ENCODE measurements at regions not wholly inside any gene's neighbourhood (a gene's known extent, or its start where the extent isn't known, plus 50 kb on each side); places are given as distances from the start of the nearest gene placed in this dataset.

DNA sequence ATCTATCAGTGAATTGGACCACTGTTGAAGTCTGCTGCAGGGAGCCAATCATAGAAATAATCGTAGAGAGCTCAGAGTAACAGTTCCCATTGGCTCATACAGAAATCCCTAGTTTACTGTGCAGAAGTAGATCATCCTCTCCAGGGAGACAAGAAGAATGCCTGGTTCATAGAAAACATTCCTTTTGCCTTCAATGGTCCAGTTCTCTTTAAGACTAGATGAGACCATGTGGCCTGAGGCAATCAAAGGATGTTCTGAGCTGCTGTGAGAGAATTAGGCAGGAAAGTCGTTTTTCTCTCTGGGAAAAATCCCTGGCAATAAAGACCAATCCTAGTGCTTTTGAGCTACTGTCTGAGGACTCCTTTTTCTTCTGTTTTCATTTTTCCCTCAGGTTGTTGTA is 208.4 kb downstream of the CENPW start:
- POLR2A ChIA-PET, result no interaction called here
- Mint-ChIP-seq H3K4me1 (ENCODE audit: insufficient read depth, unreplicated experiment) (no peaks in the 10 kb centered on the region), H3K9me3 (ENCODE audit: unreplicated experiment) (no peaks in the 10 kb centered on the region), H3K27me3 (ENCODE audit: insufficient read depth, unreplicated experiment) (peaks cover 21% of the 10 kb centered on the region), H3K27ac (ENCODE audit: low read depth, unreplicated experiment) (no peak overlapping the region), H3K4me3 (ENCODE audit: unreplicated experiment) (no peak overlapping the region), H3K36me3 (ENCODE audit: insufficient read depth, unreplicated experiment) (no peaks in the 10 kb centered on the region)
- TF ChIP-seq, protein P1, sequence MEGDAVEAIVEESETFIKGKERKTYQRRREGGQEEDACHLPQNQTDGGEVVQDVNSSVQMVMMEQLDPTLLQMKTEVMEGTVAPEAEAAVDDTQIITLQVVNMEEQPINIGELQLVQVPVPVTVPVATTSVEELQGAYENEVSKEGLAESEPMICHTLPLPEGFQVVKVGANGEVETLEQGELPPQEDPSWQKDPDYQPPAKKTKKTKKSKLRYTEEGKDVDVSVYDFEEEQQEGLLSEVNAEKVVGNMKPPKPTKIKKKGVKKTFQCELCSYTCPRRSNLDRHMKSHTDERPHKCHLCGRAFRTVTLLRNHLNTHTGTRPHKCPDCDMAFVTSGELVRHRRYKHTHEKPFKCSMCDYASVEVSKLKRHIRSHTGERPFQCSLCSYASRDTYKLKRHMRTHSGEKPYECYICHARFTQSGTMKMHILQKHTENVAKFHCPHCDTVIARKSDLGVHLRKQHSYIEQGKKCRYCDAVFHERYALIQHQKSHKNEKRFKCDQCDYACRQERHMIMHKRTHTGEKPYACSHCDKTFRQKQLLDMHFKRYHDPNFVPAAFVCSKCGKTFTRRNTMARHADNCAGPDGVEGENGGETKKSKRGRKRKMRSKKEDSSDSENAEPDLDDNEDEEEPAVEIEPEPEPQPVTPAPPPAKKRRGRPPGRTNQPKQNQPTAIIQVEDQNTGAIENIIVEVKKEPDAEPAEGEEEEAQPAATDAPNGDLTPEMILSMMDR (IDR thresholded peaks at IDR 0.05; ENCODE audit: unreplicated experiment), result no peak
- CTCF ChIA-PET, result interaction anchor here (0.5 kb wide), 1 partner anchor 168 kb away, joined by 3 read pairs; no protein-coding TSS in a partner anchor
- no peak for DNase-seq (ENCODE audit: unreplicated experiment)
- intact Hi-C loops (cut with micrococcal nuclease), result no loop called here
- BruUV-seq (replicated peaks), result no TSS peak

- H3K4me1 Mint-ChIP-seq (ENCODE audit: insufficient read depth, unreplicated experiment), result no peaks in the 10 kb centered on the region
- H3K4me3 Mint-ChIP-seq (ENCODE audit: unreplicated experiment), result no peak overlapping the region
- no peak overlapping the region for H3K27ac Mint-ChIP-seq (ENCODE audit: low read depth, unreplicated experiment)
- ChIA-PET POLR2A (no interaction called here), CTCF (interaction anchor here (0.6 to 0.8 kb wide), 2 partner anchors 13 to 479 kb away, joined by 3 to 4 read pairs; no protein-coding TSS in a partner anchor)
- no TSS peak for BruUV-seq (replicated peaks)
- H3K9me3 Mint-ChIP-seq (ENCODE audit: unreplicated experiment), result no peaks in the 10 kb centered on the region
- H3K36me3 Mint-ChIP-seq (ENCODE audit: insufficient read depth, unreplicated experiment), result no peaks in the 10 kb centered on the region
- peaks cover 21% of the 10 kb centered on the region for H3K27me3 Mint-ChIP-seq (ENCODE audit: insufficient read depth, unreplicated experiment)
- intact Hi-C loops (cut with micrococcal nuclease), result no loop called here
- DNase-seq (ENCODE audit: unreplicated experiment), result no peak
- TF ChIP-seq, protein P1 (IDR thresholded peaks at IDR 0.05; ENCODE audit: unreplicated experiment), result no peak
Observed at GRCh38 chr6:126550323-126550722, 210.4 kb downstream of the CENPW start.

DNA sequence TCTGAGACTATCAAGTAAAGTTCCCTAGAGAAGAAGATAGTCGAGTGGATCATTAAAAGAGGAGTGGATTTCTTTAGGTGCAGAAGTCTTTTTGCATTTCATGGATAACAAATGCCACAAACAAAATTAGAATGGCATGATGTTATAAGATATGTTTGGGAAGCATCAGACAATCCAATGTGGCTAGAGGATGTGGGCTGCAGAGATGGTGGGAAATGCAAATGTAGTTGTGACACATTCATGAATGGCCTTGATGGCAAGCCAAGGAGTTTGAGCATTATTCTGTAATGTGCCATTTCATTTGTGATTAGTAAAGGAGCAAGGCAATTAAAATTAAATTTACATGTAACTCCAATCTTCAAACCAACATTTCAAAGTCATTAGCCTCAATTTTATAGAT is 211.9 kb downstream of the CENPW start:
- Mint-ChIP-seq H3K4me3 (ENCODE audit: unreplicated experiment) (no peak overlapping the region), H3K27me3 (ENCODE audit: insufficient read depth, unreplicated experiment) (peaks cover 21% of the 10 kb centered on the region), H3K4me1 (ENCODE audit: insufficient read depth, unreplicated experiment) (no peaks in the 10 kb centered on the region), H3K36me3 (ENCODE audit: insufficient read depth, unreplicated experiment) (no peaks in the 10 kb centered on the region), H3K9me3 (ENCODE audit: unreplicated experiment) (no peaks in the 10 kb centered on the region), H3K27ac (ENCODE audit: low read depth, unreplicated experiment) (no peak overlapping the region)
- TF ChIP-seq, protein P1 (IDR thresholded peaks at IDR 0.05; ENCODE audit: unreplicated experiment), result no peak
- intact Hi-C loops (cut with micrococcal nuclease), result no loop called here
- ChIA-PET CTCF (no interaction called here), POLR2A (no interaction called here)
- no TSS peak for BruUV-seq (replicated peaks)
- DNase-seq (ENCODE audit: unreplicated experiment), result no peak

DNA sequence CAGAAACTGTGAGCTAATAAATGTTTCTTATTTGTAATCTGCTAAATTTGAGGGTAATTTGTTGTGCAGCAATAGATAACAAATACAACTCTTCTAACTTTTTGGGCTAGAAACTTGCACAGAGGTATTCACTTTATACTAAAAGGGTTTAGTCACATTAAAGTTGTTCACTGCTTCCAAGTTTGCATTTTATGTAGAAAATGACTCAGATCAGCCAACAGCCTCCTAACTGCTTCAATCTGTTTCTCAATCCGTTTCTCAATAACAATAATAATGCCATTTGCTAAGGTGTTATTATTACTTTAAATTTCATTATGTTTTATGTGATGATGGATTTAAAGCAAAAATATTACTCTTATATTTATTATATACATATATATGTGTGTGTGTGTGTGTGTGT is 213.9 kb downstream of the CENPW start:
- TF ChIP-seq, protein P1 (IDR thresholded peaks at IDR 0.05; ENCODE audit: unreplicated experiment), result no peak
- Mint-ChIP-seq H3K36me3 (ENCODE audit: insufficient read depth, unreplicated experiment) (no peaks in the 10 kb centered on the region), H3K4me3 (ENCODE audit: unreplicated experiment) (no peak overlapping the region), H3K27ac (ENCODE audit: low read depth, unreplicated experiment) (no peak overlapping the region), H3K9me3 (ENCODE audit: unreplicated experiment) (no peaks in the 10 kb centered on the region), H3K4me1 (ENCODE audit: insufficient read depth, unreplicated experiment) (no peaks in the 10 kb centered on the region), H3K27me3 (ENCODE audit: insufficient read depth, unreplicated experiment) (peaks cover 21% of the 10 kb centered on the region)
- POLR2A ChIA-PET, result no interaction called here
- DNase-seq (ENCODE audit: unreplicated experiment), result no peak
- CTCF ChIA-PET, result interaction anchor here (0.6 to 0.7 kb wide), 2 partner anchors 331 to 1237 kb away, joined by 3 to 6 read pairs; no protein-coding TSS in a partner anchor
- BruUV-seq (replicated peaks), result no TSS peak
- intact Hi-C loops (cut with micrococcal nuclease), result no loop called here

All from MCF 10A (cell line).